Sigmoid colon (tissue), 4 donors: ENCODE measurements at regions not wholly inside any gene's neighbourhood (a gene's known extent, or its start where the extent isn't known, plus 50 kb on each side); places are given as distances from the start of the nearest gene placed in this dataset.

Experiments
- CTCF ChIP-seq, 4 experiments: fragments of 450-650 bp in 3 of 4; fragments of 200-600 bp in 1 of 4; IDR thresholded peaks; one replicate each; pipeline ENCODE4 v1.5.1; 2016 to 2019; ENCODE audit warnings: antibody characterized with exemption in 4 of 4, mild to moderate bottlenecking in 3 of 4, moderate library complexity in 2 of 4
- POLR2A ChIP-seq, 2 donors: fragments of 450-650 bp; IDR thresholded peaks; one replicate each; pipeline ENCODE4 v1.6.1; 2016; ENCODE audit warnings: antibody characterized with exemption in 2 of 2, mild to moderate bottlenecking in 2 of 2, moderate library complexity in 2 of 2
- POLR2AphosphoS5 ChIP-seq, 4 donors: sonication (generic); formaldehyde crosslinking; IDR thresholded peaks; one replicate each; pipeline ENCODE4 v1.6.1; 2017; ENCODE audit warnings: antibody characterized with exemption in 4 of 4

- TF ChIP-seq CTCF (IDR thresholded peaks at IDR 0.05), result no peak
- no peak for TF ChIP-seq POLR2A (IDR thresholded peaks at IDR 0.05)
- no peak for TF ChIP-seq POLR2AphosphoS5 (IDR thresholded peaks at IDR 0.05)
Measured at GRCh38 chr2:220586980-220587530, 959.6 kb downstream of the SLC4A3 start.
